Stimulated activated CD8-positive, alpha-beta memory T cell treated with anti-CD3 and anti-CD28 coated beads, Interleukin-4, amount 100 ng/mL, for 1 hour (primary cell): ENCODE measurements at regions not wholly inside any gene's neighbourhood (a gene's known extent, or its start where the extent isn't known, plus 50 kb on each side); places are given as distances from the start of the nearest gene placed in this dataset.

Experiments
- DNase-seq, 2 donors: peaks; one replicate each; pipeline ENCODE4 v3.0.0-alpha.2; 2020; ENCODE audit warnings: low read depth in 2 of 2, low spot score in 1 of 2

DNA sequence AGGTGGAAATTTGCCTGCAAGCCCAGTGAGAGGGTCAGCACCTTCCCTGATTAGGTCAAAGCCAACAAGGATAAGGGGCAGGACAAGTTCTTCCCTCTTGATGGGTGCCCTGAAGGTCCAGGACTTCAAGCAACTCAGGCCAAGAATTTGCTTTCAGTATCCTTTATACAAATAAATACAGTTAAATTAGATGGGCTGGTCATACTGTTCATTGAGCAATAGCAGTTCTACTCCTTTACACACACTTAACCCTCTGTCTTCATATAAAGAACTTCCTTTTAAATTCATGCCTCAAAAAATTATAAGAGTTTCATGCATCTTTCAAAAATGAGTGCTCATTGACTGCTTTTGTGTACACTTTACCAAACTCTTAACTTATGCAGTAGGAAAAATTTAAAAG is 392.0 kb downstream of the SPRY1 start:
- DNase-seq, result no peak

GRCh38 chr4:123790681-123791080 is 394.1 kb downstream of the SPRY1 start:
- DNase-seq, result no peak

DNA sequence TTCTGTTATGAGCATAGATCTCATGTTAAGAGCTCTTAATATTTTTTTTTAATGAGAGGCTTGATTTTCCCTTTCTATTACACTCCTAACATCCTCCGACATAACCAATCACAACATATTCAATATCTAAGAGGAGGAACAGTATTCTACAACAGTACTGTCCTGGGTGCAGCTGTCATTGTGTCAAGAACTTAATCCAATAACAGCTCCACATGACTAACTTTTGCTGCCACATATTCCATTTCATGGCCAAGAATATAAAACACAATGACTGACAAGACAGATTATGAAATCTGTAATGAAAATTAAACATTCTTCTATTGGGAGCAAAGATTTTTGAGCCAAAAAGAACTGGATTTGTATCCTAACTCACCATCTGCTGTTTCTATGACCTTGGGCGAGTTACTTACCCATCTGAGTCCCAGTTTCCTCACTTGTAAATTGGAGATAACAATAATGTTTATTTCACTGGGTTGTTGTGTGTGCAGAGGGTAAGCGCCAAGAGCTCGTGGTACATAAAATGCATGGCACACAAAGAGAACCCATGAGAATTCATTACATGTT is 405.6 kb downstream of the SPRY1 start:
- DNase-seq, result no peak

DNA sequence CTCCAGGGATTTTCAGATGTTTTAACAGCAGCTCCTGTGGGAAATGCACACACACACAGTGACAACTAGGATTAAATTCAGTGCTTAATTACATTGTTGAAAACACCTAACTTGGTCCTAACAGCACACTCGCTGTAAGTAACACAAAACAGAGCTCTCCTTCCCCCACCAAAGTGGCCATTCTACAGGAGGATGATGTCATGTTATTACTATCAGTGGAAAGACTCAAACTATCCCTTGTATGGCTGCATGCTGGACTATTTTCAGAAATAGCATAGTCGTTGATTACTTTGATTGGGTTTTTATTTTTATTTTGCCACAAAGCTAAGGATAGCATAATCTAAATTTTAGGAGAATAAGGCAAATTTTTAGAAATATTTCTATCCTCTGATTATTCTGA is 406.3 kb downstream of the SPRY1 start:
- DNase-seq, result no peak

DNA sequence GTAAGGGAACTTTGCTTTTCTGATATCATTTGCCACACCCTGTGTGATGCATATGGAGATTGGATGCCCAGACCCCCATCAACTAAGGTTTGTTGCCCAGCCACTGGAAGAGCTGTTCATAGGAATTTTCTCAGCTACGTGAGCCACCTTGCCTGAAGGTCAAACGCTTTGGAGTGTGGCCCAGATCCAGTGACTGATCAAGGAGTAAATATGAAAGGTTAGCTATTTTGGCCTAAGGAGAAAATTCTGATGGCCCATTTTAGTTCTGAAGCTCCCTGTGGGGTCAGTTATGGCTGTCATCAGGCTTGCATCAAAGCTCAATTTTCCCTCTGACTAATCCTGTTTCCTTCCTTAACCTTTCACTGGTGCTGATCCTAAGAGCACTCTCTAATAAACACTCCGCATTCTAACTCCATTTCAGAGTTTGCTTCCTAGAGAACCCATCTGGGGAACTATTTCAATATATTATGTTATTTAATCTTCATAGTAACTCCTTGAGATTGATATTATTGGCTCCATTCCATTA is 407.7 kb downstream of the SPRY1 start:
- DNase-seq, result no peak

- no peak for DNase-seq
Observed at GRCh38 chr4:123806056-123806455, 409.5 kb downstream of the SPRY1 start.

DNA sequence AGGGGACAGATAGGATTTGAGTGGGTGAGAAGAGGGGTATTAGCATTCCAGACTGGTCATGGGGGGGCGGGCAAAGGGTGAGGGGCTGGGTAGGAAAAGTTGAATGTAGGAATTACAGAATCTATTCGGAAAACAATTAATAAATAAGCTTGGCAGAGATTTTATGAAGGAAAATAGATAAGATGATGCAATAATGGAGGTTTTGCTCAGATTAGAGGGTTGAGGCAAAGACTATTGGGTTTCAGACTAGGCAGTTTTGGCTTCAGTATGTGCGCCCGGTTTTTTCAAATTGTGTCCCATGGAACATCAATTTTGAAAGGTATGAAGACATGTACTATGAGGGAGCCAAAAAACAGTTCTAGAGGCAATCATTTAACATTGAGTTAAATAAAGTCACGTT is 410.6 kb downstream of the SPRY1 start:
- no peak for DNase-seq

DNA sequence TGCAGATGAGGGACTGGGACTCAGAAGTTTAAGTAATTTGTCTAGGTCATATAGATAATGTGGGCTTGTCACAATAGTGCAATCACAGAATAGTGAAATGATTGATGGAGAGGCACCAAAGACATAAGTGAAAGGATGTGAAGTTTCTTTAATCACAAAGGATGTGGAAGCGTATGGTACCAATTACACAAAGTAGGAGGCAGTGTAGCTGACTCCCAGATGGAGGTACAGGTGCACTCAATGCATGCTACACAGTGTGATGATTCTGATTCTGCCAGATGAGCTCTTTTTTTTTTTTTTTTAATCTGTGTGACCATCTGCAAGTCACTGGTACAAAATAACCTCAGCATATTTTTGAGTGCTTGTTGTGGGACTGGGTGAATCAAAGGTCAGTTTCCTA is 411.3 kb downstream of the SPRY1 start:
- DNase-seq, result no peak

- no peak for DNase-seq
Observed at GRCh38 chr4:123809864-123810263, 413.3 kb downstream of the SPRY1 start.

DNA sequence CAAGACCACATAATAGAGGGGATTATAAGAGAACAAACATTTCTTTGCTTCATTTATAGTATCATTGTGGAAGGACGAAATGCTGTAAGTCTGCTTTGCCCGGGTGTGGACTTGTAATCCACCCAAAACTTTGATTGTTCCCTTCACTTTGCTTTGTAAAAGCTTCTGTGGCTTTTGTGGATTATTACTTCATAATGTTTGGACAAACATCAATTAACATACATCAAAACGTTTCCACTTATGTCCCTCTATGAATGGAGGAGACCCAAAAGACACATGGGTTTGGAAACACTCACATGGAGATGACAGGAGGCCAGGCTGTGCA is 415.4 kb downstream of the SPRY1 start:
- DNase-seq, result no peak

DNA sequence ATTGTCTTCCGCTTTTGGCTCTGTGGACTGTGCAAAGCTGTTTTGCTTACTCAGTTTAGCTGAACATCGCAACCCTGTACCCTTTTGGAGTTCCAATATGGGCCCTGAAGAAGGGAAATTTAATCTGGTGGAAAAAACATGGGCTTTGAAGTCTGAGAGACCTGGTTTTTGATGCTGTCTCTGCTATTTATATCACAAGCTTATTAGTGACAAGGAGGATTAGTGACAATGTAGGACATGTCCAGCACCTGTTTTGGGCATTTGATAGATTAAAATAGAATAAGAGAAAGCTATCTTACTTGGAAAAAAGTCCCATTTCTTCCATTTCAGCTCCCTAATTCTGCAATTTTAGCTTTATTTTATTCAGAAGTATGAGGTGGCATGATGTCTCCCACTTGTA is 417.3 kb downstream of the SPRY1 start:
- no peak for DNase-seq

DNA sequence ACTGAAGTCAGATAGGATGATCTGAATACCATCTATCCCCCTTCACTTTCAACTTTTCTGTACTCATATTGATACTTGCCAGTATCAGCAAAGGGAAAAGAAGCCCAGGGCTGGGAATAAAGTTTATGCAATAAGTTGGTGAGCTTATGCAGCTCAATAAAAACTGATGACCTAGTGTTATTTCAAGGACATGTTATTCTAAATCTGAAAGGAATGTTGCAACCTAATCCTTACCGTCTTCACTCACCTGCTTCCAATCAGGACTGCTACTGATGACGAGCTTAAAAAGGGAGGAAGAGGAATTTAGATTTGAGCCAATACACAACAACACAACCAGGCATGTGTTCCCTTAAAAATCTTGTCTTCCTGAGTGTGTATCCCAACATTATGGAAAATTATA is 419.9 kb downstream of the SPRY1 start:
- no peak for DNase-seq

DNA sequence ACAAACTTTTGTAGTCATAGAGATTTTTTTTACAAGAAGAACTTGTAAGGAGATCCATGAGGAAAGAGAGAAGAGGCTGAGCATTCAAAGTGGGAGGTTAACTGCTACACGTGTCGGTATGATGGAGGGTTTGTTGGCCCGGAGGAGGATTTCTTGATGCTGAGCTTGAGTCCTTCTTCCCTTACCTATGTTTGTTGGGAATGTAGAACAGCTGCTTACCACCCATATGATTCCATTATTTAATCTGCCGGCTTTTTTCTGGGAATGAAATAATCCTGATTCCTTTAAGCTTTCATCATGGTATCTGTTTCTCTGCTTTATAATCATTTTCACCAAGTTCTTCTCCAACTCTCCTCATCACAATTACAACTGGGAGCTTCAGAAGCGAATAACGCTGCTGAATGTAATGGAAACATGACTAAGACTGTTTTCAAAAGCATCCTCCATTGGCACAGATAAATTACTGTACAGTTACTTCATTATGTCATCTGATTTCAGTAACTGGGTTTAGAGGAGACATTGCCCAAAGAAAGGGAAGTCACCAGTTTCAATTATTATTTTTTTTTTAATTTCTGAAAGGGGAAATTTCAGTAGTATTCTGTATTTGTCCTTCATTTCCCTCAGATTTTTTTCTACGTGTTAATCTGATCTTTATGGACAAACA is 420.6 kb downstream of the SPRY1 start:
- DNase-seq, result no peak

DNA sequence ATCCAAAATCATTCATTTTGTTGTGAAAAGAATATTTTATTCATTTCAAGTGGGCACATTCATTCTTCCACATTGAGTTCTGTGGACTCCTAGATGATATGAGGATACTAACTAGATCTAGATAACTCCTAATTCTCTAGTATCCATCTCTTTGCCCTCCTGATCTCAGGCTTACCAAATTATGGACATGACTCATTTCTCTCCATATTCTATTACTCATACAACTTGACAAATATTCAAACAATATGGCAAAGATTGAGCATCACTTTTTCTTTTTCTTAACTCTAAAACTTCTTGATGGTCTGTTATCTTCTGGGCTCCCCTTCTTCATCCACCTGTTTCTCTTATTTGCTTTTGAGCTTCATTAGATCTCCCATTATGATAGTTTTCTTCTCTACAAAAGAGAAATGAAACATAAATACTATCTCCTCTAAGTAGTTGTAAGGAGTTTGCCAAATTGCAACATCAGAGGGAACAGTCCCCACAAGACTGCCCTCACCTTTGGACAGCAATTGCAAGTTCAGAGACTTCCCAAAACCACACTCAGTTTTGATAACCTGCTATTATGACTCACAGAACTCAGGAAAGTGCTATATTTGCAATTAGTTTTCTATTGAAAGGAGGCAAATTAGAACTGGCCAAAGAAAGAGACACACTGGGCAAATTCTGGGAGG is 422.9 kb downstream of the SPRY1 start:
- no peak for DNase-seq

GRCh38 chr4:123821861-123822260 is 425.3 kb downstream of the SPRY1 start:
- no peak for DNase-seq

- DNase-seq, result no peak
Observed at GRCh38 chr4:123822353-123822752, 425.8 kb downstream of the SPRY1 start.

DNA sequence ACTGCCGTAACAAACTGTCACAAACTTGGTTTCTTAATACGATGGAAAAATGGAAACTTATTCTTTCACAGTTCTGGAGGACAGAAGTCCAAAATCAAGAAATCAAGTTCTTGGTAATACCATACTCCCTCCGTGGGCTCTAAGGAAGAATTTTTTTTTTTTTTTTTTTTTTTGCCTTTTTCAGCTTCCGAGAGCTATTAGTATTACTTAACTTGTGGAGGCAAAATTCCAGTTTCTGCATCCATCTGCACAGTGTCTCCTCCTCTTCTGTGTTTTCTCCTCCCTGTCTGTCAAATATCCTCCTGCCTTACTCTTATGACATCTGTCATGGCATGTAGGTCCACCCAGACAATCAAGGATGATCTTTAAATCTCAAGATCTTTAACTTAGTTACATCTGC is 426.6 kb downstream of the SPRY1 start:
- DNase-seq, result no peak

DNA sequence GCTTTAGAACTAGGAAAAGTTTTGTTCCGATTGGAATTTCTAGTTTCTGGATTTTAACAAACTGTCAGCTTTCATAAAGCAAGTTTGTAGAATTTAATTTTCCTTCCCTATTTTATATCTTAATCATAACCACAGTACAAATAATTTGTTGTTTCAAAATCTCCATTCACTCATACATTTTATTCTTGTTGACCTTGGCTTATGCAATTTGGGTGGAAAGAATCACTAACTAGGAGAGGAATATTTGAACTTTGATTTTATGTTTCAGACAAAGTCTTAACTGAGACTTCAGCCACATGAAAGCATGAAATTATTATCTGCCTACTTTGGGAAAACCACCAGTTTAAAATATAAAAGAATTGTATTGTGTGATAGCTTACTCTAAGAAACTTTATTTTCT is 427.9 kb downstream of the SPRY1 start:
- no peak for DNase-seq

GRCh38 chr4:123825596-123826291 is 429.1 kb downstream of the SPRY1 start:
- DNase-seq, result no peak

- DNase-seq, result no peak
Observed at GRCh38 chr4:123826896-123827295, 430.3 kb downstream of the SPRY1 start.

DNA sequence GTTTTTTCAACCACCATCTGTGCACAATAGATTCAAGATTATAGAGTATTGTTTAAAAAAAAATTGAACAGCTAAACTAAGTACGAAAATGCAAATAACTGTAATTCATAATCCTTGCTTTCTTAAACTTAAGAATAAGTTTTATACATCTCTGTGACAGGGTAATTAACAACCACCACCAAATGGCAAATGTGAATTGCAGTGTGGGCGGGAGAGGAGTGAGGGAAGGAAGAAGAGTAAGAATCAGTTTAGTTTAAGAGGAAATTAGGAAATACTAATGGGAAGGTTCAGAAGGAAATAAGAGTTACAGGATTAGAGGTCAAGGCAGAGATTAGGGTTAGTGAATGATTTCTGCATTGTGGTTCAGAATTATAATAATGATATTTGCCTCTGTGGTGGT is 430.9 kb downstream of the SPRY1 start:
- DNase-seq, result no peak

DNA sequence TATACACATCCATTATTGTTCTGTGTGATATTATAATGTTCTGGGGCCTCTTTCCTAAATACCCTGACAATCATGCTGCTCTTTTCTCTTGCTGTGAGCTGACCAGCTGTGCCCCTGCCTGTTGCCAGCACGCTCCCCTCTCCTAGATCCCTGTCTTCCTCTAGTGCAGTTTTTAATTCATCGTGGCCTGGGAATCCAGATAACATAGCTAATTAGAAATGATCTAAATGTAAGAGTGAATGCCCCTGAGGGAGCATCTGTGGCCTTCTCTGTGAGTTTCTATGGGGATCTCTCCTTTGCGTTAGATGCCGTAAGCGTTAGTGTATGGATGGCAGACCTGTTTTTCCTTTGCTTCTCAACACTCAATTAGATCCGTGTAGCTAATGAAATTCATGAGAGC is 434.3 kb downstream of the SPRY1 start:
- DNase-seq, result no peak
